Esophagus muscularis mucosa (tissue), 4 donors: ENCODE measurements at regions not wholly inside any gene's neighbourhood (a gene's known extent, or its start where the extent isn't known, plus 50 kb on each side); places are given as distances from the start of the nearest gene placed in this dataset.

Source experiments
- CTCF ChIP-seq, 3 experiments: fragments of 200-600 bp in 2 of 3; fragments of 450-650 bp in 1 of 3; sonication (generic) in 2 of 3; IDR thresholded peaks; one replicate each; pipeline ENCODE4 v1.5.1; 2017 to 2019; ENCODE audit warnings: antibody characterized with exemption in 3 of 3, mild to moderate bottlenecking in 2 of 3, moderate library complexity in 1 of 3
- EP300 ChIP-seq: sonication (generic); formaldehyde crosslinking; IDR thresholded peaks from one replicate; pipeline ENCODE4 v1.6.1; 2017; ENCODE audit warnings: antibody characterized with exemption
- POLR2A ChIP-seq: fragments of 450-650 bp; IDR thresholded peaks from one replicate; pipeline ENCODE4 v1.6.1; 2017; ENCODE audit warnings: antibody characterized with exemption, moderate library complexity, mild to moderate bottlenecking, low read depth
- POLR2AphosphoS5 ChIP-seq, 2 donors: sonication (generic); formaldehyde crosslinking; IDR thresholded peaks; one replicate each; pipeline ENCODE4 v1.6.1; 2017; ENCODE audit warnings: antibody characterized with exemption in 2 of 2

- no peak for TF ChIP-seq CTCF (IDR thresholded peaks at IDR 0.05)
- TF ChIP-seq POLR2A = no peak
- no peak for TF ChIP-seq POLR2AphosphoS5 (IDR thresholded peaks at IDR 0.05)
- TF ChIP-seq EP300 = no peak
Measured at GRCh38 chr1:121452484-121452883, 267.7 kb downstream of the SRGAP2C start.
